Peyer's patch (tissue), 4 donors: ENCODE measurements at regions not wholly inside any gene's neighbourhood (a gene's known extent, or its start where the extent isn't known, plus 50 kb on each side); places are given as distances from the start of the nearest gene placed in this dataset.

ENCODE experiments used
- DNase-seq, 3 donors: peaks; one replicate each; pipeline ENCODE4 v3.0.0-alpha.2; 2017 to 2019
- H3K27ac ChIP-seq, 4 donors: fragments of 200-600 bp; sonication (generic); one replicate each; pipeline ENCODE4 v1.5.1; 2016 to 2019
- H3K27me3 ChIP-seq, 2 donors: fragments of 200-600 bp; sonication (generic); one replicate each; pipeline ENCODE4 v1.5.1; 2019
- H3K36me3 ChIP-seq, 3 donors: fragments of 200-600 bp; sonication (generic); one replicate each; pipeline ENCODE4 v1.5.1; 2016 to 2019
- H3K4me1 ChIP-seq, 4 donors: fragments of 200-600 bp; sonication (generic); one replicate each; pipeline ENCODE4 v1.5.1; 2016 to 2019
- H3K4me3 ChIP-seq, 4 donors: fragments of 200-600 bp; sonication (generic); 1 replicate in 3 of 4; 2 replicates in 1 of 4; pipeline ENCODE4 v1.5.1; 2016 to 2019; ENCODE audit warnings: mild to moderate bottlenecking in 1 of 4
- H3K9me3 ChIP-seq, 4 donors: fragments of 200-600 bp; sonication (generic); one replicate each; pipeline ENCODE4 v1.5.1; 2016 to 2019; ENCODE audit warnings: mild to moderate bottlenecking in 1 of 4
- POLR2A ChIP-seq, 2 donors: fragments of 450-650 bp; IDR thresholded peaks; one replicate each; pipeline ENCODE4 v1.5.1; 2017; ENCODE audit warnings: antibody characterized with exemption in 2 of 2, mild to moderate bottlenecking in 2 of 2, moderate library complexity in 2 of 2
- TF ChIP-seq, protein P1 (sequence below), 6 experiments: fragments of 450-650 bp in 4 of 6; fragments of 200-600 bp in 2 of 6; sonication (generic) in 1 of 6; IDR thresholded peaks; one replicate each; pipeline ENCODE4 v1.5.1; 2017 to 2019; ENCODE audit warnings: antibody characterized with exemption in 6 of 6, mild to moderate bottlenecking in 3 of 6, moderate library complexity in 1 of 6

- no peaks in the 10 kb centered on the region for H3K9me3 ChIP-seq
- H3K4me1 ChIP-seq, result no peaks in the 10 kb centered on the region
- no peak overlapping the region for H3K27ac ChIP-seq
- no peak for TF ChIP-seq POLR2A (IDR thresholded peaks at IDR 0.05)
- TF ChIP-seq, protein P1, sequence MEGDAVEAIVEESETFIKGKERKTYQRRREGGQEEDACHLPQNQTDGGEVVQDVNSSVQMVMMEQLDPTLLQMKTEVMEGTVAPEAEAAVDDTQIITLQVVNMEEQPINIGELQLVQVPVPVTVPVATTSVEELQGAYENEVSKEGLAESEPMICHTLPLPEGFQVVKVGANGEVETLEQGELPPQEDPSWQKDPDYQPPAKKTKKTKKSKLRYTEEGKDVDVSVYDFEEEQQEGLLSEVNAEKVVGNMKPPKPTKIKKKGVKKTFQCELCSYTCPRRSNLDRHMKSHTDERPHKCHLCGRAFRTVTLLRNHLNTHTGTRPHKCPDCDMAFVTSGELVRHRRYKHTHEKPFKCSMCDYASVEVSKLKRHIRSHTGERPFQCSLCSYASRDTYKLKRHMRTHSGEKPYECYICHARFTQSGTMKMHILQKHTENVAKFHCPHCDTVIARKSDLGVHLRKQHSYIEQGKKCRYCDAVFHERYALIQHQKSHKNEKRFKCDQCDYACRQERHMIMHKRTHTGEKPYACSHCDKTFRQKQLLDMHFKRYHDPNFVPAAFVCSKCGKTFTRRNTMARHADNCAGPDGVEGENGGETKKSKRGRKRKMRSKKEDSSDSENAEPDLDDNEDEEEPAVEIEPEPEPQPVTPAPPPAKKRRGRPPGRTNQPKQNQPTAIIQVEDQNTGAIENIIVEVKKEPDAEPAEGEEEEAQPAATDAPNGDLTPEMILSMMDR (IDR thresholded peaks at IDR 0.05), result no peak
- no peak overlapping the region for H3K4me3 ChIP-seq
- H3K36me3 ChIP-seq, result no peaks in the 10 kb centered on the region
- H3K27me3 ChIP-seq, result no peaks in the 10 kb centered on the region
- no peak for DNase-seq
These were observed 475.7 kb downstream of the DSC3 start for GRCh38 chr18:30566877-30567276.

GRCh38 chr18:30562231-30562630 is 480.3 kb downstream of the DSC3 start:
- no peak overlapping the region for H3K27ac ChIP-seq
- no peaks in the 10 kb centered on the region for H3K27me3 ChIP-seq
- no peak for DNase-seq
- TF ChIP-seq POLR2A (IDR thresholded peaks at IDR 0.05), result no peak
- TF ChIP-seq, protein P1 (IDR thresholded peaks at IDR 0.05), result no peak
- H3K4me3 ChIP-seq, result no peak overlapping the region
- H3K9me3 ChIP-seq, result no peaks in the 10 kb centered on the region
- H3K36me3 ChIP-seq, result no peaks in the 10 kb centered on the region
- no peaks in the 10 kb centered on the region for H3K4me1 ChIP-seq

DNA sequence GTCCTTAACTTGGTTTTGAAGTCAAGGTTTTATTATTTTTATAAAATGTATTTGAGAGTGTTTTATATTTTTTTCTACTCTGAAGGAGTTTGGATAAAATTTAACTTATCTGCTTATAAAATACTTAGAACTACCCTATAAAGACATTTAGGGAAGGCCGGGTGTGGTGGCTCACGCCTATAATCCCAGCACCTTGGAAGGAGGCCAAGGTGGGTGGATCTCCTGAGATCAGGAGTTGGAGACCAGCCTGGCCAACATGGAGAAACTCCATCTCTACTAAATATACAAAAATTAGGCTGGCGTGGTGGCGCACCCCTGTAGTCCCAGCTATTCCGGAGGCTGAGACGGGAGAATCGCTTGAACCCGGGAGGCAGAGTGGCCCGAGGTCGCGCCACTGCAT is 486.4 kb downstream of the DSC3 start:
- H3K4me1 ChIP-seq, result no peaks in the 10 kb centered on the region
- H3K27ac ChIP-seq, result no peak overlapping the region
- TF ChIP-seq, protein P1 (IDR thresholded peaks at IDR 0.05), result no peak
- no peak for TF ChIP-seq POLR2A (IDR thresholded peaks at IDR 0.05)
- no peak overlapping the region for H3K4me3 ChIP-seq
- no peaks in the 10 kb centered on the region for H3K36me3 ChIP-seq
- no peak for DNase-seq
- H3K27me3 ChIP-seq, result no peaks in the 10 kb centered on the region
- no peaks in the 10 kb centered on the region for H3K9me3 ChIP-seq

GRCh38 chr18:30545393-30545792 is 497.1 kb downstream of the DSC3 start:
- H3K27ac ChIP-seq, result no peak overlapping the region
- no peaks in the 10 kb centered on the region for H3K27me3 ChIP-seq
- H3K9me3 ChIP-seq, result no peaks in the 10 kb centered on the region
- TF ChIP-seq POLR2A (IDR thresholded peaks at IDR 0.05), result no peak
- TF ChIP-seq, protein P1 (IDR thresholded peaks at IDR 0.05), result no peak
- no peaks in the 10 kb centered on the region for H3K4me1 ChIP-seq
- no peaks in the 10 kb centered on the region for H3K36me3 ChIP-seq
- no peak for DNase-seq
- no peak overlapping the region for H3K4me3 ChIP-seq

- no peak for DNase-seq
- Histone ChIP-seq H3K4me3 (no peak overlapping the region), H3K9me3 (no peaks in the 10 kb centered on the region), H3K27me3 (no peaks in the 10 kb centered on the region), H3K27ac (no peak overlapping the region), H3K36me3 (no peaks in the 10 kb centered on the region), H3K4me1 (no peaks in the 10 kb centered on the region)
- TF ChIP-seq, protein P1 (IDR thresholded peaks at IDR 0.05), result no peak
These were observed 498.4 kb downstream of the DSC3 start for GRCh38 chr18:30544141-30544540.

- Histone ChIP-seq H3K4me1 (no peaks in the 10 kb centered on the region), H3K27ac (no peak overlapping the region), H3K36me3 (no peaks in the 10 kb centered on the region), H3K9me3 (no peaks in the 10 kb centered on the region), H3K27me3 (no peaks in the 10 kb centered on the region), H3K4me3 (no peak overlapping the region)
- no peak for DNase-seq
- TF ChIP-seq, protein P1 (IDR thresholded peaks at IDR 0.05), result no peak
- TF ChIP-seq POLR2A (IDR thresholded peaks at IDR 0.05), result no peak
These were observed 508.8 kb downstream of the DSC3 start for GRCh38 chr18:30533716-30534115.
